ENCODE measurements at regions not wholly inside any gene's neighbourhood (a gene's known extent, or its start where the extent isn't known, plus 50 kb on each side); places are given as distances from the start of the nearest gene placed in this dataset.
A peak's percentile ranks its signal among the peaks of the same experiment; 100 is the strongest.

DNA sequence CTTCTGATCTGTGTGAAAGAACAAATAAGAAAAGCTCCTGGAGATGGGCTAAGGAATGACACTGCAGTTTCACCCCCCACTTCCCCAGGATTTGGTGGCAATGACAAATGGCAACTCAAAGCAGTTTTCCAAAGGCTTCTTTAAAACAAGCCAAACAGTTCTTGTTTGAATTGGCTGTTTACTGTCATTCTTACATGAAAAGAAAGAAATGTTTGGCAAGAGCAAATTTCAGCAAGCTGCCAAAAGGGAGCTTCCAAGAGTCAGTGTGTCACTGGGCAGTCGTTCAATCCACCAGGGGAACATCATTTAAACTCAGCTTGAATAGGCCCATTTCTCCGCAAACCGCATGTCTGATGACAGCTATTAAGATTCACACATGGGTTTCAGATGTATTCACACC, 119.0 kb upstream of the RHOBTB1 start (continued):
- TF ChIP-seq MXD4 (CRISPR knock-in tag; IDR thresholded peaks at IDR 0.05) (no peak), RXRB (CRISPR knock-in tag; IDR thresholded peaks at IDR 0.05; ENCODE audit: borderline replicate concordance) (peak; percentile 82), MZF1 (CRISPR knock-in tag; IDR thresholded peaks at IDR 0.05; ENCODE audit: borderline replicate concordance) (no peak), NFYB (CRISPR knock-in tag; IDR thresholded peaks at IDR 0.05) (no peak), DPF2 (CRISPR knock-in tag; IDR thresholded peaks at IDR 0.05; ENCODE audit: borderline replicate concordance, low read depth) (peak; percentile 77), GABPA (IDR thresholded peaks at IDR 0.05; ENCODE audit: low read depth, low read length) (no peak), GABPA (CRISPR knock-in tag; IDR thresholded peaks at IDR 0.05; ENCODE audit: low read depth) (no peak), ZNF484 (CRISPR knock-in tag; IDR thresholded peaks at IDR 0.05; ENCODE audit: borderline replicate concordance, low read depth) (no peak), RBM39 (IDR thresholded peaks at IDR 0.05; ENCODE audit: low read depth, low read length, poor library complexity, severe bottlenecking) (no peak), SMYD3 (CRISPR knock-in tag; IDR thresholded peaks at IDR 0.05) (no peak), ZNF460 (CRISPR knock-in tag; IDR thresholded peaks at IDR 0.05; ENCODE audit: borderline replicate concordance) (no peak), ZNF747 (CRISPR knock-in tag; IDR thresholded peaks at IDR 0.05; ENCODE audit: borderline replicate concordance) (0 out of 2 replicates have a peak, but pooled peaks have one; percentile 23), HHEX (CRISPR knock-in tag; IDR thresholded peaks at IDR 0.05) (peak; percentile 49; the same call in 1 of the 2 replicates), GATA4 (IDR thresholded peaks at IDR 0.05; ENCODE audit: borderline replicate concordance, low read depth) (peak; percentile 83; the same call in 1 of the 2 replicates)
- TF ChIP-seq, protein P1, sequence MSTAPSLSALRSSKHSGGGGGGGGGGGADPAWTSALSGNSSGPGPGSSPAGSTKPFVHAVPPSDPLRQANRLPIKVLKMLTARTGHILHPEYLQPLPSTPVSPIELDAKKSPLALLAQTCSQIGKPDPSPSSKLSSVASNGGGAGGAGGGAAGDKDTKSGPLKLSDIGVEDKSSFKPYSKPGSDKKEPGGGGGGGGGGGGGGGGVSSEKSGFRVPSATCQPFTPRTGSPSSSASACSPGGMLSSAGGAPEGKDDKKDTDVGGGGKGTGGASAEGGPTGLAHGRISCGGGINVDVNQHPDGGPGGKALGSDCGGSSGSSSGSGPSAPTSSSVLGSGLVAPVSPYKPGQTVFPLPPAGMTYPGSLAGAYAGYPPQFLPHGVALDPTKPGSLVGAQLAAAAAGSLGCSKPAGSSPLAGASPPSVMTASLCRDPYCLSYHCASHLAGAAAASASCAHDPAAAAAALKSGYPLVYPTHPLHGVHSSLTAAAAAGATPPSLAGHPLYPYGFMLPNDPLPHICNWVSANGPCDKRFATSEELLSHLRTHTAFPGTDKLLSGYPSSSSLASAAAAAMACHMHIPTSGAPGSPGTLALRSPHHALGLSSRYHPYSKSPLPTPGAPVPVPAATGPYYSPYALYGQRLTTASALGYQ (CRISPR knock-in tag; IDR thresholded peaks at IDR 0.05): peak; percentile 84
- TF ChIP-seq, protein P2, sequence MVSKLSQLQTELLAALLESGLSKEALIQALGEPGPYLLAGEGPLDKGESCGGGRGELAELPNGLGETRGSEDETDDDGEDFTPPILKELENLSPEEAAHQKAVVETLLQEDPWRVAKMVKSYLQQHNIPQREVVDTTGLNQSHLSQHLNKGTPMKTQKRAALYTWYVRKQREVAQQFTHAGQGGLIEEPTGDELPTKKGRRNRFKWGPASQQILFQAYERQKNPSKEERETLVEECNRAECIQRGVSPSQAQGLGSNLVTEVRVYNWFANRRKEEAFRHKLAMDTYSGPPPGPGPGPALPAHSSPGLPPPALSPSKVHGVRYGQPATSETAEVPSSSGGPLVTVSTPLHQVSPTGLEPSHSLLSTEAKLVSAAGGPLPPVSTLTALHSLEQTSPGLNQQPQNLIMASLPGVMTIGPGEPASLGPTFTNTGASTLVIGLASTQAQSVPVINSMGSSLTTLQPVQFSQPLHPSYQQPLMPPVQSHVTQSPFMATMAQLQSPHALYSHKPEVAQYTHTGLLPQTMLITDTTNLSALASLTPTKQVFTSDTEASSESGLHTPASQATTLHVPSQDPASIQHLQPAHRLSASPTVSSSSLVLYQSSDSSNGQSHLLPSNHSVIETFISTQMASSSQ (IDR thresholded peaks at IDR 0.05; ENCODE audit: low read depth): peak; percentile 78
- TF ChIP-seq, protein P2 (CRISPR knock-in tag; IDR thresholded peaks at IDR 0.05; ENCODE audit: borderline replicate concordance): peak; percentile 82; the same call in 1 of the 2 replicates
- TF ChIP-seq, protein P3, sequence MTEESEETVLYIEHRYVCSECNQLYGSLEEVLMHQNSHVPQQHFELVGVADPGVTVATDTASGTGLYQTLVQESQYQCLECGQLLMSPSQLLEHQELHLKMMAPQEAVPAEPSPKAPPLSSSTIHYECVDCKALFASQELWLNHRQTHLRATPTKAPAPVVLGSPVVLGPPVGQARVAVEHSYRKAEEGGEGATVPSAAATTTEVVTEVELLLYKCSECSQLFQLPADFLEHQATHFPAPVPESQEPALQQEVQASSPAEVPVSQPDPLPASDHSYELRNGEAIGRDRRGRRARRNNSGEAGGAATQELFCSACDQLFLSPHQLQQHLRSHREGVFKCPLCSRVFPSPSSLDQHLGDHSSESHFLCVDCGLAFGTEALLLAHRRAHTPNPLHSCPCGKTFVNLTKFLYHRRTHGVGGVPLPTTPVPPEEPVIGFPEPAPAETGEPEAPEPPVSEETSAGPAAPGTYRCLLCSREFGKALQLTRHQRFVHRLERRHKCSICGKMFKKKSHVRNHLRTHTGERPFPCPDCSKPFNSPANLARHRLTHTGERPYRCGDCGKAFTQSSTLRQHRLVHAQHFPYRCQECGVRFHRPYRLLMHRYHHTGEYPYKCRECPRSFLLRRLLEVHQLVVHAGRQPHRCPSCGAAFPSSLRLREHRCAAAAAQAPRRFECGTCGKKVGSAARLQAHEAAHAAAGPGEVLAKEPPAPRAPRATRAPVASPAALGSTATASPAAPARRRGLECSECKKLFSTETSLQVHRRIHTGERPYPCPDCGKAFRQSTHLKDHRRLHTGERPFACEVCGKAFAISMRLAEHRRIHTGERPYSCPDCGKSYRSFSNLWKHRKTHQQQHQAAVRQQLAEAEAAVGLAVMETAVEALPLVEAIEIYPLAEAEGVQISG (CRISPR knock-in tag; IDR thresholded peaks at IDR 0.05): peak; percentile 46; the same call in 1 of the 2 replicates
- TF ChIP-seq, protein P4, sequence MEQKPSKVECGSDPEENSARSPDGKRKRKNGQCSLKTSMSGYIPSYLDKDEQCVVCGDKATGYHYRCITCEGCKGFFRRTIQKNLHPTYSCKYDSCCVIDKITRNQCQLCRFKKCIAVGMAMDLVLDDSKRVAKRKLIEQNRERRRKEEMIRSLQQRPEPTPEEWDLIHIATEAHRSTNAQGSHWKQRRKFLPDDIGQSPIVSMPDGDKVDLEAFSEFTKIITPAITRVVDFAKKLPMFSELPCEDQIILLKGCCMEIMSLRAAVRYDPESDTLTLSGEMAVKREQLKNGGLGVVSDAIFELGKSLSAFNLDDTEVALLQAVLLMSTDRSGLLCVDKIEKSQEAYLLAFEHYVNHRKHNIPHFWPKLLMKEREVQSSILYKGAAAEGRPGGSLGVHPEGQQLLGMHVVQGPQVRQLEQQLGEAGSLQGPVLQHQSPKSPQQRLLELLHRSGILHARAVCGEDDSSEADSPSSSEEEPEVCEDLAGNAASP (CRISPR knock-in tag; IDR thresholded peaks at IDR 0.05; ENCODE audit: borderline replicate concordance): peak; percentile 66; the same call in 1 of the 2 replicates
